ENCODE measurements at regions not wholly inside any gene's neighbourhood (a gene's known extent, or its start where the extent isn't known, plus 50 kb on each side); places are given as distances from the start of the nearest gene placed in this dataset.

- no peak for TF ChIP-seq EZH2 (IDR thresholded peaks at IDR 0.05; ENCODE audit: low read depth, unreplicated experiment)
- TF ChIP-seq CTCF (conservative IDR thresholded peaks at IDR 0.05; ENCODE audit: low read depth in 2 of 2), result no peak
- TF ChIP-seq EZH2phosphoT487 (IDR thresholded peaks at IDR 0.05; ENCODE audit: unreplicated experiment), result no peak
- TF ChIP-seq POLR2AphosphoS5 (IDR thresholded peaks at IDR 0.05; ENCODE audit: low read depth), result no peak
- no peak for TF ChIP-seq STAT1 (IDR thresholded peaks at IDR 0.05; ENCODE audit: unreplicated experiment)
- TF ChIP-seq NANOG (IDR thresholded peaks at IDR 0.05; ENCODE audit: borderline replicate concordance), result no peak
- TF ChIP-seq REST (IDR thresholded peaks at IDR 0.05; ENCODE audit: unreplicated experiment), result no peak
- no peak for TF ChIP-seq ZNF331 (CRISPR knock-in tag; IDR thresholded peaks at IDR 0.05; ENCODE audit: low read depth)
- no peak for TF ChIP-seq JUNB (IDR thresholded peaks at IDR 0.05; ENCODE audit: unreplicated experiment)
- TF ChIP-seq ETS1 (IDR thresholded peaks at IDR 0.05), result no peak
- no peak for TF ChIP-seq CREB1 (CRISPR knock-in tag; IDR thresholded peaks at IDR 0.05; ENCODE audit: low read depth)
- no peak for TF ChIP-seq ZNF462 (CRISPR knock-in tag; IDR thresholded peaks at IDR 0.05)
- TF ChIP-seq ZNF114 (CRISPR knock-in tag; IDR thresholded peaks at IDR 0.05), result no peak
These were observed 1153.8 kb downstream of the STIM2 start for GRCh38 chr4:28014469-28014868.
